ENCODE measurements at regions not wholly inside any gene's neighbourhood (a gene's known extent, or its start where the extent isn't known, plus 50 kb on each side); places are given as distances from the start of the nearest gene placed in this dataset.

DNA sequence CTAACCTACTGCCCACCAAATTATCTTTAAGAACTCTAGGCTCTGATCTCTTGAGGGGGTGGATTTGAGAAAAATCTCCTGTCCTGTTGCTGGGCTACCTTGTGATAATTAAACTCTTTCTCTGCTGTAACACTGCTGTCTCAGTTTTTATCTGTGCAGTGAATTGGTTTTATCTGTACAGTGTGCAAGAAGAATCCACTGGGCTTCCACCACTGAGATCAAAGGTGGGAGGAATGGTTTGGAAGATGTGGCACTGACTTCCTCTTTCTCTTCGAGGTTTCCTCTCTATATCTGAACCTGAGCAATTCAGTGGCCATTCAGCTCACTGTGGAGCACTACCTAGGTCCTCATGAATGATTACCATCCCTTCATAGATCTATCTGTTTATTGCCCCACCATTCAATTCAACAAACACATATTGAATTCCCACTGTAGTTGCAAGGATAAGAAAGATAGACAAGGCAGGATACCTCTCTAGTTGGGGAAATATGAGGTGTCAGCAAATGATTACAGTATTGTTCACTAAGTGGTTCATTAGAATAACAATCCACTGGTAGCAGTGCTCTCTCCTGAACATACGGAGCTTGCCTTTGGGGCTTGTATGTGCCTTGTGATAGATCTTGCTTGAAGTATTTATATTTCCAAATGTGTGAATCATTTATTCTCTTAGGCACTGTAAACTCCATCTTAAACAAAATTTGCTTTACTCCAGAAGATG is 172.1 kb upstream of the ARG1 start:
- no peaks in the 10 kb centered on the region for H3K27me3 ChIP-seq

DNA sequence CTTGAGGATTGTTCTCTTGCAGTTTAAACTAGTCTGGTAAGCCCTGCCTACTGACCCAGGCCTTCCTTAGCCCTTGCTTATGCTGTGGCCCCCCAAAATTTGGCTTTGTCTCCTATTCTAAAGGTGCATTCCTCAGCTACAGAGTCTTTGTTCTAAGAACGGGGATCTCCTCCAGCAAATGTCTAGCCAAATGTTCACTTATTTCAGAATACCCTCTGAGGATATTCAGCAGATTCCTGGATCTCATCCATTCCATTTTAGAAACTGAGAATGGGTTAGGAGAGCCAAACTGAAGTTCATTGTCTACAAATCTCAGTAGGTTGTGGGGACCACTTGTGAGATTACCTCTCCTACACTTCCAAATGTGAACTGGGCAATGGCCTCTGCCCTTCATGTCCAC is 164.2 kb upstream of the ARG1 start:
- Histone ChIP-seq H3K36me3 (no peaks in the 10 kb centered on the region), H3K4me3 (no peak overlapping the region), H3K27ac (no peak overlapping the region), H3K4me1 (no peaks in the 10 kb centered on the region), H3K27me3 (no peaks in the 10 kb centered on the region), H3K9me3 (no peaks in the 10 kb centered on the region)
- TF ChIP-seq, protein P1, sequence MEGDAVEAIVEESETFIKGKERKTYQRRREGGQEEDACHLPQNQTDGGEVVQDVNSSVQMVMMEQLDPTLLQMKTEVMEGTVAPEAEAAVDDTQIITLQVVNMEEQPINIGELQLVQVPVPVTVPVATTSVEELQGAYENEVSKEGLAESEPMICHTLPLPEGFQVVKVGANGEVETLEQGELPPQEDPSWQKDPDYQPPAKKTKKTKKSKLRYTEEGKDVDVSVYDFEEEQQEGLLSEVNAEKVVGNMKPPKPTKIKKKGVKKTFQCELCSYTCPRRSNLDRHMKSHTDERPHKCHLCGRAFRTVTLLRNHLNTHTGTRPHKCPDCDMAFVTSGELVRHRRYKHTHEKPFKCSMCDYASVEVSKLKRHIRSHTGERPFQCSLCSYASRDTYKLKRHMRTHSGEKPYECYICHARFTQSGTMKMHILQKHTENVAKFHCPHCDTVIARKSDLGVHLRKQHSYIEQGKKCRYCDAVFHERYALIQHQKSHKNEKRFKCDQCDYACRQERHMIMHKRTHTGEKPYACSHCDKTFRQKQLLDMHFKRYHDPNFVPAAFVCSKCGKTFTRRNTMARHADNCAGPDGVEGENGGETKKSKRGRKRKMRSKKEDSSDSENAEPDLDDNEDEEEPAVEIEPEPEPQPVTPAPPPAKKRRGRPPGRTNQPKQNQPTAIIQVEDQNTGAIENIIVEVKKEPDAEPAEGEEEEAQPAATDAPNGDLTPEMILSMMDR (IDR thresholded peaks at IDR 0.05) = no peak
- no peak for TF ChIP-seq POLR2A (IDR thresholded peaks at IDR 0.05)
- intact Hi-C loops (cut with DNase I; ENCODE audit: low total_unique reads) = no loop called here
- no peak for DNase-seq

More for the DNA sequence above, 172.1 kb upstream of the ARG1 start:
- TF ChIP-seq, protein P1 (IDR thresholded peaks at IDR 0.05) = no peak
- no peak for TF ChIP-seq POLR2A (IDR thresholded peaks at IDR 0.05)
- no peak overlapping the region for H3K4me3 ChIP-seq
- no peak overlapping the region for H3K27ac ChIP-seq
- DNase-seq = no peak
- no peaks in the 10 kb centered on the region for H3K36me3 ChIP-seq
- H3K9me3 ChIP-seq = no peaks in the 10 kb centered on the region
- intact Hi-C loops (cut with DNase I; ENCODE audit: low total_unique reads) = no loop called here
- no peaks in the 10 kb centered on the region for H3K4me1 ChIP-seq

DNA sequence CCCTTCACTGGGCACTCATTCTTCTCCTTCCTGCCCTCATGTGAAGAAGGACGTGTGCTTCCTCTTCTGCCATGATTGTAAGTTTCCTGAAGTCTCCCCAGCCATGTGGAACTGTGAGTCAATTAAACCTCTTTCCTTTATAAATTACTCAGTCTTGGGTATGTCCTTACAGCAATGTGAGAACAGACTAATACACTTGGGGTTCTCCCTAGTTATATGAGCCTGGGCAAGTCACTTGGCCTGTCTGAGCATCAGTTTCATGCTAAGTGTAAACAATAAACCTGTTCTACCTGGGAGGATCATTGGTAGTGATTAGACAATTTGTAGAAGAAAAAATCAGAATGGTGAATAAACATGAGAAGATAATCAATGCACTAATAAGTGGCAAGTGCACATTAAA is 162.2 kb upstream of the ARG1 start:
- intact Hi-C loops (cut with DNase I; ENCODE audit: low total_unique reads) = no loop called here
- no peak overlapping the region for H3K4me3 ChIP-seq
- no peak for TF ChIP-seq POLR2A (IDR thresholded peaks at IDR 0.05)
- TF ChIP-seq, protein P1 (IDR thresholded peaks at IDR 0.05) = no peak
- no peaks in the 10 kb centered on the region for H3K4me1 ChIP-seq
- no peaks in the 10 kb centered on the region for H3K27me3 ChIP-seq
- H3K9me3 ChIP-seq = no peaks in the 10 kb centered on the region
- DNase-seq = no peak
- H3K36me3 ChIP-seq = no peaks in the 10 kb centered on the region
- H3K27ac ChIP-seq = no peak overlapping the region

DNA sequence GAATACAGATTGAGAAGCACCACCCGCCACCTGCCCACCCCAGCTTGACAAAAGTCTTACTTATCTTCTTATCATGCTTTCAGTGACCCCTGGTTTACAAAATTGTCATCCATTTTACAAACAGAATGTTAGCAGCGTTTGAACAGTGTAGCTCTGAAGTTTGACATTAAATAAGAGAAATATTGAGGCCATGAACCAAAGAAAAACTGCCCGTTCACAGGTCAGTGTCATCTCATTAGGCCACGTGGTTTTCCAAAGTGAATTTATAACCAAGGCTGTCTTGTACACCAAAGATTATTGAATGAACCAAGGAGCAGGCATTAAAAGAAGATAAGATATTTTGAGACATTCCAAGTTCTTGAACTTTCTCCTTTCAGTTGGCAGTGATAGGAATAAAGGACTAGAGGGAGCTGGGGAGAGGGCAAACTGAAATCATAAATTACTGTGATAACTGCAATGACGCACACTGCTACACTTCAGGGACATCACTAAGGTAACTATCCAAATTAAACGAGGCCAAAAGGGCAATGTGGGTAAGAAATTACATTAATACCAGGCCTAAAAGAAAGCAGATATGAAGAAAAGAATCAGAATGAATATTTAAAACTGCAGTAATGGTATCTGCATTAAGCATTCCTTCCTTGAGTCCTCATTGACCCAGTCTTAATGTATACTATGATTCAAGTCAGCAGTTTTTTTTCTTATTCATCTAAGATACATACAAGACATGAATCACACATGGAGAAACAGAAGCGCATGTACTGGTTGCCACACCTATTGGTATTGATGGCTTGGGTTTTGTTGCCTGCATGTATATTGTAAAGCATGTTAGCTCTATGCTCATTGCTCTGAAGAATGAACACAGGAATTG is 159.8 kb upstream of the ARG1 start:
- no peak for DNase-seq
- TF ChIP-seq POLR2A (IDR thresholded peaks at IDR 0.05) = no peak
- TF ChIP-seq, protein P1 (IDR thresholded peaks at IDR 0.05) = no peak
- no peaks in the 10 kb centered on the region for H3K36me3 ChIP-seq
- no peak overlapping the region for H3K4me3 ChIP-seq
- H3K27me3 ChIP-seq = no peaks in the 10 kb centered on the region
- H3K9me3 ChIP-seq = no peaks in the 10 kb centered on the region
- intact Hi-C loops (cut with DNase I; ENCODE audit: low total_unique reads) = no loop called here
- H3K4me1 ChIP-seq = no peaks in the 10 kb centered on the region
- no peak overlapping the region for H3K27ac ChIP-seq

DNA sequence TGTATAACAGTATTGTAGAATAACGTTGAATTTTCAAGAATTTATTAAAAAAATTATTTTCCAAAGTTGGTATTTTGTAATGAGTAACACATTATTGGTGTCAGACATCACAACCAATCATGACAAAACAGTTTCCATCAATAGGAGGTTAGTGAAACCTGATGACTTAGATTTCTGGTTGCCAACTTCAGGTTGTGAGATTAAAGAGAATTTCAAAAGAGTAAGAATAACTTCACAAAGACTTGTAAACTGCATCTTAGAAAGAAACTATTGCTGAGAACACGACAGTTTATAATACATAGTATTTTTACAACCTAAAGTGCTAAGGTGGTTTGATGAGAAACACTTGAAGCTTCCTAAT is 159.2 kb upstream of the ARG1 start:
- DNase-seq = no peak
- no peak overlapping the region for H3K4me3 ChIP-seq
- no peak overlapping the region for H3K27ac ChIP-seq
- intact Hi-C loops (cut with DNase I; ENCODE audit: low total_unique reads) = no loop called here
- no peaks in the 10 kb centered on the region for H3K36me3 ChIP-seq
- no peaks in the 10 kb centered on the region for H3K4me1 ChIP-seq
- no peaks in the 10 kb centered on the region for H3K9me3 ChIP-seq
- H3K27me3 ChIP-seq = no peaks in the 10 kb centered on the region
- TF ChIP-seq, protein P1 (IDR thresholded peaks at IDR 0.05) = no peak
- TF ChIP-seq POLR2A (IDR thresholded peaks at IDR 0.05) = no peak

Measured in uterus (tissue), 3 donors.